ENCODE measurements at regions not wholly inside any gene's neighbourhood (a gene's known extent, or its start where the extent isn't known, plus 50 kb on each side); places are given as distances from the start of the nearest gene placed in this dataset.

DNA sequence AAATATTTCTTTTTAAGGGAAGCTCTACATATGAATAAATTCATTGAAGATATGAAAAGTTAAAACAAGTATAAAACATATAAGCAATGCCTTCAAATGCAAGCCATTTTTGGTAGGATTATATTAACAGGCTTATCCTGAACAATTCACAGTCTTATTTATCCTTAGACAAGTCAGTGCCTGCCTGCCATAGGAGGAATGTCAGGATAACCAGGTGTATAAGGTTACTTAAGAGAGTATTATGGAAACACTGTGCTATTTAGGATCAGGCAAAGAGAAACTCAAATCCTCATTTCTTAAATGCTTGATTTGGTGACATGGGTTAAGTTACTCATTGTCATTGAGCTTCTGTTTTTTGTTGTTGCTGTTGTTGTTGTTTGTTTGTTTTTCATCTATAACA lies 2029.9 kb upstream of the AGA start:
- H3K4me1 ChIP-seq = no peaks in the 10 kb centered on the region
- no peak overlapping the region for H3K27ac ChIP-seq
- no peaks in the 10 kb centered on the region for H3K9me3 ChIP-seq
- no peak for DNase-seq
- no peak overlapping the region for H3K4me3 ChIP-seq
- intact Hi-C loops (cut with DNase I; ENCODE audit: low total_unique reads) = no loop called here
- TF ChIP-seq, protein P1, sequence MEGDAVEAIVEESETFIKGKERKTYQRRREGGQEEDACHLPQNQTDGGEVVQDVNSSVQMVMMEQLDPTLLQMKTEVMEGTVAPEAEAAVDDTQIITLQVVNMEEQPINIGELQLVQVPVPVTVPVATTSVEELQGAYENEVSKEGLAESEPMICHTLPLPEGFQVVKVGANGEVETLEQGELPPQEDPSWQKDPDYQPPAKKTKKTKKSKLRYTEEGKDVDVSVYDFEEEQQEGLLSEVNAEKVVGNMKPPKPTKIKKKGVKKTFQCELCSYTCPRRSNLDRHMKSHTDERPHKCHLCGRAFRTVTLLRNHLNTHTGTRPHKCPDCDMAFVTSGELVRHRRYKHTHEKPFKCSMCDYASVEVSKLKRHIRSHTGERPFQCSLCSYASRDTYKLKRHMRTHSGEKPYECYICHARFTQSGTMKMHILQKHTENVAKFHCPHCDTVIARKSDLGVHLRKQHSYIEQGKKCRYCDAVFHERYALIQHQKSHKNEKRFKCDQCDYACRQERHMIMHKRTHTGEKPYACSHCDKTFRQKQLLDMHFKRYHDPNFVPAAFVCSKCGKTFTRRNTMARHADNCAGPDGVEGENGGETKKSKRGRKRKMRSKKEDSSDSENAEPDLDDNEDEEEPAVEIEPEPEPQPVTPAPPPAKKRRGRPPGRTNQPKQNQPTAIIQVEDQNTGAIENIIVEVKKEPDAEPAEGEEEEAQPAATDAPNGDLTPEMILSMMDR (IDR thresholded peaks at IDR 0.05) = no peak
- no peak for TF ChIP-seq POLR2A (IDR thresholded peaks at IDR 0.05)
- H3K36me3 ChIP-seq (ENCODE audit: low read depth, missing control alignments) = no peaks in the 10 kb centered on the region
- H3K27me3 ChIP-seq = no peaks in the 10 kb centered on the region

DNA sequence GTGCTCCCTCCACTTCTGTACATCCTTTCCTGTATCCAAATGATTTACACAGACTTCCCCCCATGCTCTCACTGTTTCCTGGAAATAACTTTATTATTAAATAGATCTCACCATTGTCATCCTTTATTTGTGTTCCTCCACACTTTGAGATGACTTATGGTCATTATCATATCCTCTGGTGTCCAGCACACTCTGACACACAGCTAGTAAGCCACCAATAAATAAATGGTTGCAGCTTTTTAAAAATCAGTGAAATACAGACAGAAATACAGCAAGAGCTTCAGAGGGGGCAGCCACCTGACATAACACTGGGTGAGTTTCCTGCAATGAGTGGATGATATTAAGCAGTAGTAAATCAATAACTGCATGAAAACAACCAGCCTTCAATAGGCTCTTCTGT lies 2036.4 kb upstream of the AGA start:
- Histone ChIP-seq H3K4me1 (no peaks in the 10 kb centered on the region), H3K36me3 (ENCODE audit: low read depth, missing control alignments) (no peaks in the 10 kb centered on the region), H3K9me3 (no peaks in the 10 kb centered on the region), H3K27ac (no peak overlapping the region), H3K4me3 (no peak overlapping the region), H3K27me3 (no peaks in the 10 kb centered on the region)
- no peak for DNase-seq
- intact Hi-C loops (cut with DNase I; ENCODE audit: low total_unique reads) = no loop called here
- TF ChIP-seq POLR2A (IDR thresholded peaks at IDR 0.05) = no peak
- TF ChIP-seq, protein P1 (IDR thresholded peaks at IDR 0.05) = no peak

DNA sequence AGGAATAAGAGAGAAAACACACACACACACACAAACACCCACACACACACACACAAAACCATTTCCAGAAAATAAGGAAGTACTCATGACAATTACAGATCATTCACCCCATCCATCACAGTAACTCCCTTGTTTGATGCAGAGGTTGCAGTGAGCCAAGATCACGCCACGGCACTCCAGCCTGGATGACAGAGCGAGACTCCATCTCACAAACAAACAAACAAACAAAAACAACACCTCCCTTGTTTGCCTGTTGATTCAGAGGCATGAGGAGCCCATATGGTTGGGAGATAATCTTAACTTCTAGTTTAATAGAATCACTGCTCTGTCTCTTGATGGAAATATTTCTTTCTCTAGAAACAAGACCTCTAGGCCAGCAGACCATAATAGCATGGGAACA lies 2043.5 kb upstream of the AGA start:
- no peak for DNase-seq
- H3K9me3 ChIP-seq = no peaks in the 10 kb centered on the region
- intact Hi-C loops (cut with DNase I; ENCODE audit: low total_unique reads) = no loop called here
- no peak overlapping the region for H3K4me3 ChIP-seq
- H3K4me1 ChIP-seq = no peaks in the 10 kb centered on the region
- H3K27ac ChIP-seq = no peak overlapping the region
- no peaks in the 10 kb centered on the region for H3K27me3 ChIP-seq
- TF ChIP-seq, protein P1 (IDR thresholded peaks at IDR 0.05) = no peak
- TF ChIP-seq POLR2A (IDR thresholded peaks at IDR 0.05) = no peak
- no peaks in the 10 kb centered on the region for H3K36me3 ChIP-seq (ENCODE audit: low read depth, missing control alignments)
- 91 to 92% methylated on average over 3 of the region's 3 CpGs for WGBS, 2 donors

DNA sequence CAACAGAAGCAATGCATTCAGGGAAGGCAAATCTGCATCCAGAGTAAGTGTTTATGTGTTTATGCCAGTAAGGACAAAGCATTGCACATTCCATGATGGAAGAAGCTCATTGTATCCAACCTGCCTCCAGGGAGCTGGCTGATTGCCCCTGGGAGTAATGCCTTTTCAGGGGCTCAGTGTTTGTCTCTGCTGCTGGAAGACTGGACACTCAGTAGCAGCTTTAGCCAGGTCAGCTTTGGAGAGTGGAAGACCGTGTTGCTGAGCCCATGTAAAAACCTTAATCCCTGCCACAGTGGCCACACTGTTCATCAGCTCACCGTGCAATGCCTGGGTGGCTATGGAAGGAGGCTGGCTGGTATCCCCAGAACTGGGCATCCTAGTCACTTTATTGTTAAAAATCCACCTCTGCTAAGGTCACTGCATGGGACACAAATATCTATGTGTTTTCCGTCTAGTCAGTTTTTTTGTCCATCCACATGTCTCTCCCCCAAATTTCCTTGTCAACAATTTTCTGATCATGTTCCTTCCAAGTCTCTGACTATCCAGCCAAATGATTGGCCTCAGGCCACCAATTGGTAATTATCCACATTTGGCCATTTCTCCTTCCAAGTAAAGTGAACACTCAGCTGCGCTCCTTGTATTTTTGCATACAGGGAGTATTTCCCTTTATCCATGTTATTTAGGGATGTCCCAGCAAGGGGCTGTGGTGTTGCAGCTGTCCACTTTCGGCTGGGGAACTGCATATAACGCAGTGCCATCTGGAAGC lies 2044.5 kb upstream of the AGA start:
- WGBS, 2 donors = 64 to 68% methylated on average over 6 of the region's 6 CpGs

More for the DNA sequence above, 2044.5 kb upstream of the AGA start:
- Histone ChIP-seq H3K27me3 (no peaks in the 10 kb centered on the region), H3K4me1 (no peaks in the 10 kb centered on the region), H3K27ac (no peak overlapping the region), H3K9me3 (no peaks in the 10 kb centered on the region), H3K4me3 (no peak overlapping the region), H3K36me3 (ENCODE audit: low read depth, missing control alignments) (no peaks in the 10 kb centered on the region)
- intact Hi-C loops (cut with DNase I; ENCODE audit: low total_unique reads) = no loop called here
- no peak for DNase-seq
- no peak for TF ChIP-seq POLR2A (IDR thresholded peaks at IDR 0.05)
- TF ChIP-seq, protein P1 (IDR thresholded peaks at IDR 0.05) = no peak
